IMR-90 (cell line): ENCODE measurements at regions not wholly inside any gene's neighbourhood (a gene's known extent, or its start where the extent isn't known, plus 50 kb on each side); places are given as distances from the start of the nearest gene placed in this dataset.

Experiments
- ATAC-seq: fragments of 200-7000 bp; cut with Tn5 transposase; 2 replicates; pipeline ENCODE4 v1.9.1; 2020; ENCODE audit warnings: low read depth, mild to moderate bottlenecking, moderate library complexity
- BruUV-seq: library from RNA; stranded (reverse); fragments of 400-500 nt; replicated peaks from 2 replicates; lab custom pipeline; 2021; lab: Mats Ljungman, UMichigan
- CTCF ChIA-PET: fragments of 300-600 bp; formaldehyde crosslinking; extraction: SDS; loops from one replicate; lab custom pipeline; 2021; ENCODE audit warnings: antibody characterized with exemption; lab: Yijun Ruan, JAX
- POLR2A ChIA-PET: fragments of 300-600 bp; sonication (Branson Sonifier 250); formaldehyde crosslinking; loops from one replicate; lab custom pipeline; 2022; ENCODE audit warnings: antibody characterized with exemption; ENCODE audit not compliant: unreplicated experiment; lab: Charles Lee
- DNase-seq: peaks from one replicate; pipeline ENCODE4 v3.0.0; 2013
- H2AFZ ChIP-seq: replicated peaks from 2 replicates; pipeline ENCODE3; 2013; ENCODE audit warnings: low read length, mild to moderate bottlenecking; ENCODE audit not compliant: poor library complexity
- H2AK5ac ChIP-seq: 2 replicates; pipeline ENCODE4 v1.6.1; 2013; ENCODE audit warnings: low read depth, low read length, inconsistent platforms
- H2AK9ac ChIP-seq: replicated peaks from 2 replicates; pipeline ENCODE3; 2013; ENCODE audit warnings: mild to moderate bottlenecking, low read depth, low read length, moderate library complexity; ENCODE audit not compliant: poor library complexity
- H2BK120ac ChIP-seq: 2 replicates; pipeline ENCODE4 v1.6.1; 2013; ENCODE audit warnings: low read depth, low read length, inconsistent platforms
- H2BK15ac ChIP-seq: 3 replicates; pipeline ENCODE4 v1.6.1; 2013; ENCODE audit warnings: low read depth, low read length, inconsistent platforms
- H2BK20ac ChIP-seq: 2 replicates; pipeline ENCODE4 v1.6.1; 2013; ENCODE audit warnings: low read depth, mild to moderate bottlenecking, inconsistent platforms, low read length, moderate library complexity
- H2BK5ac ChIP-seq: 2 replicates; pipeline ENCODE4 v1.6.1; 2013; ENCODE audit warnings: mild to moderate bottlenecking, low read depth, low read length, inconsistent platforms; ENCODE audit not compliant: poor library complexity, severe bottlenecking
- H3K14ac ChIP-seq: replicated peaks from 2 replicates; pipeline ENCODE4 v1.6.1; 2013; ENCODE audit warnings: low read depth, low read length, inconsistent platforms
- H3K18ac ChIP-seq: 2 replicates; pipeline ENCODE4 v1.6.1; 2013; ENCODE audit warnings: low read depth, low read length, control low read depth
- H3K23ac ChIP-seq: 2 replicates; pipeline ENCODE4 v1.6.1; 2013; ENCODE audit warnings: low read depth, low read length, inconsistent platforms
- H3K27ac ChIP-seq: 2 replicates; pipeline ENCODE4 v1.5.1; 2013; ENCODE audit warnings: mild to moderate bottlenecking, control low read depth, low read length; ENCODE audit not compliant: insufficient read depth
- H3K27me3 ChIP-seq: 2 replicates; pipeline ENCODE4 v1.6.1; 2013; ENCODE audit warnings: low read length; ENCODE audit not compliant: control insufficient read depth, insufficient read depth
- H3K36me3 ChIP-seq: 2 replicates; pipeline ENCODE4 v1.6.1; 2013; ENCODE audit warnings: low read length, mixed read lengths; ENCODE audit not compliant: control insufficient read depth, insufficient read depth
- H3K4ac ChIP-seq: 2 replicates; pipeline ENCODE4 v1.6.1; 2013; ENCODE audit warnings: low read depth, low read length, inconsistent platforms
- H3K4me1 ChIP-seq: 2 replicates; pipeline ENCODE4 v1.6.1; 2013; ENCODE audit warnings: low read length, mixed read lengths; ENCODE audit not compliant: control insufficient read depth, insufficient read depth
- H3K4me2 ChIP-seq: 2 replicates; pipeline ENCODE4 v1.6.1; 2013; ENCODE audit warnings: low read depth, mild to moderate bottlenecking, control low read depth, low read length, moderate library complexity
- H3K4me3 ChIP-seq: 2 replicates; pipeline ENCODE4 v1.5.1; 2013; ENCODE audit warnings: low read depth, mild to moderate bottlenecking, control low read depth, low read length, moderate library complexity; ENCODE audit not compliant: insufficient read depth
- H3K56ac ChIP-seq: 2 replicates; pipeline ENCODE4 v1.6.1; 2013; ENCODE audit warnings: low read length, inconsistent platforms; ENCODE audit not compliant: insufficient read depth; ENCODE audit errors: extremely low read depth
- H3K79me1 ChIP-seq, 2 experiments: 2 replicates each; pipeline ENCODE4 v1.6.1; 2013; ENCODE audit warnings: low read length in 2 of 2, inconsistent platforms in 1 of 2, low read depth in 1 of 2
- H3K9ac ChIP-seq: 2 replicates; pipeline ENCODE4 v1.6.1; 2013; ENCODE audit warnings: low read depth, low read length, control low read depth
- H3K9me1 ChIP-seq: 2 replicates; pipeline ENCODE4 v1.6.1; 2013; ENCODE audit warnings: low read length, inconsistent platforms; ENCODE audit not compliant: insufficient read depth
- H3K9me3 ChIP-seq: 2 replicates; pipeline ENCODE4 v1.6.1; 2013; ENCODE audit warnings: low read length; ENCODE audit not compliant: control insufficient read depth, insufficient read depth
- H4K20me1 ChIP-seq: 2 replicates; pipeline ENCODE4 v1.6.1; 2013; ENCODE audit warnings: low read length, inconsistent platforms; ENCODE audit not compliant: insufficient read depth
- H4K5ac ChIP-seq: 2 replicates; pipeline ENCODE4 v1.6.1; 2013; ENCODE audit warnings: mild to moderate bottlenecking, low read depth, low read length, control low read depth
- H4K8ac ChIP-seq, 2 experiments: 2 replicates each; pipeline ENCODE4 v1.6.1; 2013; ENCODE audit warnings: low read depth in 2 of 2, low read length in 2 of 2, control low read depth in 1 of 2, inconsistent platforms in 1 of 2
- H4K91ac ChIP-seq: 2 replicates; pipeline ENCODE4 v1.6.1; 2013; ENCODE audit warnings: low read depth, low read length, inconsistent platforms; ENCODE audit not compliant: insufficient read depth
- BHLHE40 ChIP-seq: fragments of 150-350 bp; IDR thresholded peaks from 2 replicates; pipeline ENCODE4 v1.6.1; 2016; ENCODE audit warnings: mild to moderate bottlenecking, low read depth, low read length
- CEBPB ChIP-seq: IDR thresholded peaks from 2 replicates; pipeline ENCODE4 v1.6.1; 2012; ENCODE audit warnings: low read depth, low read length, improper control_type of control experiment
- CHD1 ChIP-seq: IDR thresholded peaks from 2 replicates; pipeline ENCODE4 v1.6.1; 2012; ENCODE audit warnings: low read depth, low read length, improper control_type of control experiment
- FOS ChIP-seq: fragments of 150-350 bp; IDR thresholded peaks from 2 replicates; pipeline ENCODE4 v1.6.1; 2016; ENCODE audit warnings: low read depth, low read length
- MAFK ChIP-seq: IDR thresholded peaks from 2 replicates; pipeline ENCODE4 v1.6.1; 2012; ENCODE audit warnings: low read depth, low read length, improper control_type of control experiment
- MAZ ChIP-seq: IDR thresholded peaks from 2 replicates; pipeline ENCODE4 v1.6.1; 2012; ENCODE audit warnings: low read depth, mild to moderate bottlenecking, low read length, improper control_type of control experiment, moderate library complexity, borderline replicate concordance
- MXI1 ChIP-seq: IDR thresholded peaks from 2 replicates; pipeline ENCODE4 v1.6.1; 2012; ENCODE audit warnings: low read depth, mild to moderate bottlenecking, low read length, moderate library complexity, borderline replicate concordance
- NFE2L2 ChIP-seq: fragments of 150-350 bp; IDR thresholded peaks from 2 replicates; pipeline ENCODE4 v1.6.1; 2016; ENCODE audit warnings: low read depth, mild to moderate bottlenecking, low read length
- POLR2A ChIP-seq: IDR thresholded peaks from 2 replicates; pipeline ENCODE4 v1.6.1; 2012; ENCODE audit warnings: mild to moderate bottlenecking, low read depth, low read length
- RAD21 ChIP-seq: IDR thresholded peaks from 2 replicates; pipeline ENCODE4 v1.6.1; 2012; ENCODE audit warnings: low read length, improper control_type of control experiment
- RCOR1 ChIP-seq: IDR thresholded peaks from 2 replicates; pipeline ENCODE4 v1.6.1; 2012; ENCODE audit warnings: mild to moderate bottlenecking, low read length, improper control_type of control experiment; ENCODE audit not compliant: insufficient replicate concordance
- RFX5 ChIP-seq: IDR thresholded peaks from 2 replicates; pipeline ENCODE4 v1.8.0; 2012; ENCODE audit warnings: low read depth, mild to moderate bottlenecking, low read length, moderate library complexity
- SMC3 ChIP-seq: fragments of 150-350 bp; IDR thresholded peaks from 2 replicates; pipeline ENCODE4 v1.6.1; 2016; ENCODE audit warnings: low read depth, mild to moderate bottlenecking, antibody characterized with exemption, low read length, moderate library complexity
- WGBS, 2 experiments: methylation state at CpG; one replicate each; pipeline versions ENCODE4 v1.1.5 to v1.1.7; 2013; ENCODE audit warnings: missing lambda C conversion rate in 2 of 2; ENCODE audit not compliant: insufficient read length in 1 of 2; ENCODE audit errors: extremely low coverage in 2 of 2; 5-methylcytosine and 5-hydroxymethylcytosine counted together
- dilution Hi-C: fragments of 300-500 bp; cut with HindIII; formaldehyde crosslinking; loops from one replicate; pipeline ENCODE4 v1.14.3; 2018; ENCODE audit warnings: low sequenced_read_pairs; ENCODE audit not compliant: unreplicated experiment
- in situ Hi-C: fragments of 300-500 bp; cut with MboI; formaldehyde crosslinking; loops from 3 replicates; pipeline ENCODE4 v1.14.3; 2019; ENCODE audit warnings: low sequenced_read_pairs, inconsistent platforms, mixed read lengths
- intact Hi-C: fragments of 100-400 bp; cut with micrococcal nuclease; formaldehyde crosslinking; loops from 2 replicates; pipeline ENCODE4 v1.10.0; 2022
- TF ChIP-seq, protein P1 (sequence below): fragments of 150-350 bp; IDR thresholded peaks from 2 replicates; pipeline ENCODE4 v1.6.1; 2017; ENCODE audit warnings: mild to moderate bottlenecking, antibody characterized with exemption, low read length, low read depth
- TF ChIP-seq, protein P2 (sequence below): fragments of 150-350 bp; IDR thresholded peaks from 2 replicates; pipeline ENCODE4 v1.6.1; 2016; ENCODE audit warnings: low read depth, mild to moderate bottlenecking, low read length, moderate library complexity, borderline replicate concordance
- TF ChIP-seq, protein P3 (sequence below): conservative IDR thresholded peaks from 2 replicates; pipeline ENCODE4 v1.5.1; 2012; ENCODE audit warnings: mild to moderate bottlenecking, low read depth, low read length, improper control_type of control experiment

DNA sequence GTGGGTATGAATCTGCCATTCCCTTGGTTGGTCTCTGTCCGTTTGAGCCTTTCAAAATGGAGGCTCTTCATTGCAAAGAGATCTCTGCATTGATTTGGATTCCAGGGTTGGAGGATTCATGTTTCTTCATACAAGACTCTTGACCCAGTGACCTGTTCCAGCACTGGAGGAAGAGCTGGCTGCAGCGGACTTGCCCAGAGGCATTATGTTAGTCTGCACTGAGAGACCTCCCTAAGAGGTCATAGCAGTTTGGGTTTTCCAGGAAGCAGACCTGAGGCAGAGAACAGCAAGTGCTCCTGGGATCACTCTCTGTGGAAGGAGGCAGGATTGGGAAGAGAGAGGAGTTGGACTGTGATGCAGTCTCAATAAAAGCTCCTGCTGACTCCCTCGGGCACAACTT lies 57.7 kb upstream of the PTPRT start:
- no peak overlapping the region for H2BK5ac ChIP-seq
- CTCF ChIA-PET = no interaction called here
- 50% methylated on average over 1 of the region's 3 CpGs; no CpG with 5 or more reads in 1 of the 2 experiments for WGBS, 2 experiments

More for the DNA sequence above, 57.7 kb upstream of the PTPRT start:
- Histone ChIP-seq H3K4me3 (no peak overlapping the region), H4K91ac (no peak overlapping the region), H3K79me1 (no peaks in the 10 kb centered on the region), H2AK5ac (no peak overlapping the region), H3K14ac (no peak overlapping the region), H3K56ac (no peak overlapping the region), H3K9ac (no peak overlapping the region), H4K20me1 (no peaks in the 10 kb centered on the region), H3K27ac (no peak overlapping the region), H3K4ac (no peak overlapping the region), H2AFZ (no peak overlapping the region), H4K5ac (no peak overlapping the region), H3K18ac (no peak overlapping the region), H3K23ac (no peak overlapping the region), H3K9me1 (no peaks in the 10 kb centered on the region; the same call in 1 of the 2 replicates), H3K4me1 (no peaks in the 10 kb centered on the region), H2AK9ac (no peak overlapping the region), H2BK20ac (no peak overlapping the region), H2BK120ac (no peak overlapping the region), H3K9me3 (no peaks in the 10 kb centered on the region), H3K36me3 (no peaks in the 10 kb centered on the region), H2BK15ac (no peak overlapping the region), H3K4me2 (no peak overlapping the region), H3K27me3 (no peaks in the 10 kb centered on the region), H4K8ac (no peak overlapping the region)
- POLR2A ChIA-PET = no interaction called here
- BruUV-seq = no TSS peak
- DNase-seq = no peak
- no peak for TF ChIP-seq FOS
- TF ChIP-seq, protein P1, sequence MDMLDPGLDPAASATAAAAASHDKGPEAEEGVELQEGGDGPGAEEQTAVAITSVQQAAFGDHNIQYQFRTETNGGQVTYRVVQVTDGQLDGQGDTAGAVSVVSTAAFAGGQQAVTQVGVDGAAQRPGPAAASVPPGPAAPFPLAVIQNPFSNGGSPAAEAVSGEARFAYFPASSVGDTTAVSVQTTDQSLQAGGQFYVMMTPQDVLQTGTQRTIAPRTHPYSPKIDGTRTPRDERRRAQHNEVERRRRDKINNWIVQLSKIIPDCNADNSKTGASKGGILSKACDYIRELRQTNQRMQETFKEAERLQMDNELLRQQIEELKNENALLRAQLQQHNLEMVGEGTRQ = no peak
- no peak for TF ChIP-seq RCOR1
- TF ChIP-seq, protein P2, sequence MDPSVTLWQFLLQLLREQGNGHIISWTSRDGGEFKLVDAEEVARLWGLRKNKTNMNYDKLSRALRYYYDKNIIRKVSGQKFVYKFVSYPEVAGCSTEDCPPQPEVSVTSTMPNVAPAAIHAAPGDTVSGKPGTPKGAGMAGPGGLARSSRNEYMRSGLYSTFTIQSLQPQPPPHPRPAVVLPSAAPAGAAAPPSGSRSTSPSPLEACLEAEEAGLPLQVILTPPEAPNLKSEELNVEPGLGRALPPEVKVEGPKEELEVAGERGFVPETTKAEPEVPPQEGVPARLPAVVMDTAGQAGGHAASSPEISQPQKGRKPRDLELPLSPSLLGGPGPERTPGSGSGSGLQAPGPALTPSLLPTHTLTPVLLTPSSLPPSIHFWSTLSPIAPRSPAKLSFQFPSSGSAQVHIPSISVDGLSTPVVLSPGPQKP = no peak
- TF ChIP-seq POLR2A = no peak
- TF ChIP-seq SMC3 = no peak
- TF ChIP-seq CHD1 = no peak
- TF ChIP-seq MAZ = no peak
- TF ChIP-seq, protein P3, sequence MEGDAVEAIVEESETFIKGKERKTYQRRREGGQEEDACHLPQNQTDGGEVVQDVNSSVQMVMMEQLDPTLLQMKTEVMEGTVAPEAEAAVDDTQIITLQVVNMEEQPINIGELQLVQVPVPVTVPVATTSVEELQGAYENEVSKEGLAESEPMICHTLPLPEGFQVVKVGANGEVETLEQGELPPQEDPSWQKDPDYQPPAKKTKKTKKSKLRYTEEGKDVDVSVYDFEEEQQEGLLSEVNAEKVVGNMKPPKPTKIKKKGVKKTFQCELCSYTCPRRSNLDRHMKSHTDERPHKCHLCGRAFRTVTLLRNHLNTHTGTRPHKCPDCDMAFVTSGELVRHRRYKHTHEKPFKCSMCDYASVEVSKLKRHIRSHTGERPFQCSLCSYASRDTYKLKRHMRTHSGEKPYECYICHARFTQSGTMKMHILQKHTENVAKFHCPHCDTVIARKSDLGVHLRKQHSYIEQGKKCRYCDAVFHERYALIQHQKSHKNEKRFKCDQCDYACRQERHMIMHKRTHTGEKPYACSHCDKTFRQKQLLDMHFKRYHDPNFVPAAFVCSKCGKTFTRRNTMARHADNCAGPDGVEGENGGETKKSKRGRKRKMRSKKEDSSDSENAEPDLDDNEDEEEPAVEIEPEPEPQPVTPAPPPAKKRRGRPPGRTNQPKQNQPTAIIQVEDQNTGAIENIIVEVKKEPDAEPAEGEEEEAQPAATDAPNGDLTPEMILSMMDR = no peak
- no peak for TF ChIP-seq CEBPB
- no peak for TF ChIP-seq MXI1
- TF ChIP-seq BHLHE40 = no peak
- no peak for TF ChIP-seq NFE2L2
- no peak for TF ChIP-seq RAD21
- TF ChIP-seq RFX5 = no peak
- no peak for TF ChIP-seq MAFK
- ATAC-seq = no peak
- in situ Hi-C loops (no loop called here), dilution Hi-C loops (no loop called here), intact Hi-C loops (no loop called here)
